ENCODE measurements at regions not wholly inside any gene's neighbourhood (a gene's known extent, or its start where the extent isn't known, plus 50 kb on each side); places are given as distances from the start of the nearest gene placed in this dataset.

GRCh38 chr5:17339841-17340240, 122.4 kb downstream of the BASP1 start:
- no peak for TF ChIP-seq EZH2 (IDR thresholded peaks at IDR 0.05)
- TF ChIP-seq POLR2AphosphoS5 (IDR thresholded peaks at IDR 0.05; ENCODE audit: borderline replicate concordance, low read depth, low read length): no peak
- TF ChIP-seq FOXP2 (optimal IDR thresholded peaks at IDR 0.05; ENCODE audit: control extremely low read depth, extremely low read length, insufficient read depth): no peak

Data from SK-N-MC (cell line).